ENCODE measurements at regions not wholly inside any gene's neighbourhood (a gene's known extent, or its start where the extent isn't known, plus 50 kb on each side); places are given as distances from the start of the nearest gene placed in this dataset.

DNA sequence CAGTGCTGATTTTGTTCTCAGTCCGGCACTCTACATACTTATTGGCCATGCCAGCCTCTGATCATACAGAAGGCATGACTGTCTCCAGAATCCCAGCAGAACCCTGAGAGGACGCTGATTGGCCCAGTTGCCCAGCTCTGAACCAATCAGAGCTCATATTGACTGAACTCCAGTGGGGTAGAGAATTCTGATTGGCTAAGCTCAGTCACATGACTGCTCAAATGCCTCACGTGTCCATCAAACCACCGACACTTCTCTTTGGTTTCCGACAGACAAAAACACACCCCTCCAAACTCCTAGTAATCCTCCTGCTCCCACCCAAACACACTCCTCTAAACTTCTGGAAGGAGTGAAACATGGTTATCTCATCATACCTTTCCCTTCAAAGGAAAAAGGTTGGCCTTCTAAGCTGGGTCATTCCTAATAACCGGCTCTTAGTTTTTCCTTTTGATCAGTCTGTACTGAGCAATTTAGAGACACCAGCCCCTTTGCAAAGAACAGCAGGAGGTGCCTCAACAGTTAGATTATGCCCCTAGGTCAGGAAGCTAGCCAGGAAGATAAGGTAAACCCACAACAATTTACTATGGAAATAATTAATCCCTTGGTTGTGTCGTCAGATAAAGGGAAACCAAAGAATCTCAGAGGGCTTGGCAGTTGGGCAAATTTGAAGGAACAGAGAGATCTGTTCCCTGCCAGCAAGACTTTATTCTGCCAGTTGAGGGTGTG lies 187.8 kb downstream of the TLE3 start:
- Histone ChIP-seq H3K9ac (ENCODE audit: low read length) (peak overlapping the region; percentile 12), H3K27me3 (ENCODE audit: control insufficient read depth, insufficient read depth, low read length) (peaks cover 7% of the 10 kb centered on the region; the same call in 1 of the 2 replicates), H3K4me1 (ENCODE audit: control insufficient read depth, insufficient read depth, low read length) (peaks cover 37% of the 10 kb centered on the region), H3K27ac (ENCODE audit: low read depth, low read length) (no peak overlapping the region), H3K9me3 (ENCODE audit: control insufficient read depth, insufficient read depth, low read depth, low read length) (no peaks in the 10 kb centered on the region), H3K36me3 (ENCODE audit: control insufficient read depth, insufficient read depth, low read length) (no peaks in the 10 kb centered on the region), H3K4me3 (ENCODE audit: low read depth, low read length) (no peak overlapping the region)

DNA sequence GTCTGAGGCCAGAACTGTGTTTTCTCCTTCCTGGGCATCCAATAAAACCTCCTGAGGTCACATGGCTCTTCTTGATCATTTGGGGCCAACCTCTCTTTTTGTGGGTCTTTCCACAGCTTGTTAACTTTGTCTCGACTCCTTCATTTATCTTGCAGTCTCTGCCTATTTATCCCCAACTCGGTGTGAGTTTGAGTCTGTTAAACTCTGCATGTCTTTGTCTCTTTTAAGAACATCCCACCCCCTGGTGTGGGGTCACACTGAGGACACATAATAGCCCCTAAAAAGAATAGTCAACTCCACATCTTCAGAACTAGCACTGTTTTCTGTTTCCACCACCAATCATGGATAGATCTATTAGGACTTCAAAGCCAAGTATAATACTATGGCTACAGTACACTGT lies 187.2 kb downstream of the TLE3 start:
- Histone ChIP-seq H3K9ac (ENCODE audit: low read length) (peak overlapping the region; percentile 12), H3K36me3 (ENCODE audit: control insufficient read depth, insufficient read depth, low read length) (no peaks in the 10 kb centered on the region), H3K27me3 (ENCODE audit: control insufficient read depth, insufficient read depth, low read length) (peaks cover 7% of the 10 kb centered on the region; the same call in 1 of the 2 replicates), H3K27ac (ENCODE audit: low read depth, low read length) (no peak overlapping the region), H3K9me3 (ENCODE audit: control insufficient read depth, insufficient read depth, low read depth, low read length) (no peaks in the 10 kb centered on the region), H3K4me3 (ENCODE audit: low read depth, low read length) (no peak overlapping the region), H3K4me1 (ENCODE audit: control insufficient read depth, insufficient read depth, low read length) (peaks cover 37% of the 10 kb centered on the region)

DNA sequence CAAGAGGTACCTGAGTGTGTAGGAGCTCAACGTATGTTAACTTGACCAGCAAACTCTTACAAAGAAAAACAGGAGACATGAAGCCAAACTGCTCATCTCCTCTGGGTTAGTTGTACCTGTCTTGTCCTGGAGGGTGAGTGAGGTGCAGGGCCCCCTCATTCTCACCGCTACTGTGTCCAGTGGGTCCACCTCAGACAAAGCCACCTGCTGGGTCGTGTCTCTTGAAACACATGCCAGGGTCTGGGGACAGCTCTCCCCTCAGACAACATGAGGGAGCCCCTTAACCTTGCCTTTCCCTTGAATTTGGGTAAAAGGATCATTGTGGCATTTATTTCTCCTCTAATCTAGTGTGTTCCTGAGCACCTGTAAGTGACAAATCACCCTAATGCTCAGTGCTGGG lies 185.6 kb downstream of the TLE3 start:
- Histone ChIP-seq H3K4me3 (ENCODE audit: low read depth, low read length) (no peak overlapping the region), H3K36me3 (ENCODE audit: control insufficient read depth, insufficient read depth, low read length) (no peaks in the 10 kb centered on the region), H3K27ac (ENCODE audit: low read depth, low read length) (no peak overlapping the region), H3K4me1 (ENCODE audit: control insufficient read depth, insufficient read depth, low read length) (peaks cover 44% of the 10 kb centered on the region), H3K27me3 (ENCODE audit: control insufficient read depth, insufficient read depth, low read length) (peaks cover 7% of the 10 kb centered on the region; the same call in 1 of the 2 replicates), H3K9me3 (ENCODE audit: control insufficient read depth, insufficient read depth, low read depth, low read length) (no peaks in the 10 kb centered on the region), H3K9ac (ENCODE audit: low read length) (no peak overlapping the region)

DNA sequence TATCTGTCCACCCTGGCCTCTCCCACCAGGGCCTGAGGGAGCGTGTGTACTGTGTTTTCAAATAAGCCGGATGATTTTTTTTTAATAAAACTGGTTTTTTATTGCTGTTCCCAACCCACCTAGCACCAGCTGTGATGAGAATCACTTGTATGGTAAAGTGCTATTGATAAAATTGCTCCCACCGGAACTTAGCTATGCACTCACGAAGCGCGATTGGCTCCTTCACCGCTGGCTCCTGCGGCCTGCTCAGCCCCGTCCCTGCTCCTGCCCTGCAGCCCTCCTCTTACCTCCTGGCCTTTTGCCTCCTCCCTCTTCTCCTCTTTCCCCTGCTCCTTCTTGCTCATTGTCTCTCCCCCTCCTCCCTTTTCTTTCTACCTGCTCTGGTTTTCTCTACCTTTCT lies 183.7 kb downstream of the TLE3 start:
- no peak overlapping the region for H3K4me3 ChIP-seq (ENCODE audit: low read depth, low read length)
- no peaks in the 10 kb centered on the region for H3K36me3 ChIP-seq (ENCODE audit: control insufficient read depth, insufficient read depth, low read length)
- H3K27ac ChIP-seq (ENCODE audit: low read depth, low read length): no peak overlapping the region
- peaks cover 44% of the 10 kb centered on the region for H3K4me1 ChIP-seq (ENCODE audit: control insufficient read depth, insufficient read depth, low read length)
- H3K9ac ChIP-seq (ENCODE audit: low read length): no peak overlapping the region
- H3K27me3 ChIP-seq (ENCODE audit: control insufficient read depth, insufficient read depth, low read length): peaks cover 7% of the 10 kb centered on the region; the same call in 1 of the 2 replicates
- no peaks in the 10 kb centered on the region for H3K9me3 ChIP-seq (ENCODE audit: control insufficient read depth, insufficient read depth, low read depth, low read length)

DNA sequence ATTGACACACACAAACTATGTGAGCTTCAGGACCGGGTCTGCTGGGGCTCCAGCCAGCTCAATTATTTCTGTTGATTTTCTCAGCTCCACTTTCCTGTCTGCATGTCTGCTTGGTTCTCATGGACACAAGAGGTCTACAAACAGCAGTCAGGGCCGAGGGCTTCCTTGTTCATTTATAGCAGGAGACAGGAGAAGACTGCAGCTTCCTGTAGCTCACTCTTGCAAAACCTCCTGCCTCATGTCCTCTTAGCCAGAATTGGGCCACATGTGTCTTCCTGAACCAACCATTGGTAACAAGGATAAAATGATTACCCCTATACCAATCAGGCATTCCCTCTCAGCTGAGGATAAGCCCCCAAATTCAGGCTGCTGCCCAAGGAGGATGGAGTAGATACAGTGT lies 182.8 kb downstream of the TLE3 start:
- Histone ChIP-seq H3K36me3 (ENCODE audit: control insufficient read depth, insufficient read depth, low read length) (no peaks in the 10 kb centered on the region), H3K4me3 (ENCODE audit: low read depth, low read length) (no peak overlapping the region), H3K9ac (ENCODE audit: low read length) (no peak overlapping the region), H3K9me3 (ENCODE audit: control insufficient read depth, insufficient read depth, low read depth, low read length) (no peaks in the 10 kb centered on the region), H3K27ac (ENCODE audit: low read depth, low read length) (no peak overlapping the region), H3K27me3 (ENCODE audit: control insufficient read depth, insufficient read depth, low read length) (peaks cover 7% of the 10 kb centered on the region; the same call in 1 of the 2 replicates), H3K4me1 (ENCODE audit: control insufficient read depth, insufficient read depth, low read length) (peaks cover 45% of the 10 kb centered on the region)

DNA sequence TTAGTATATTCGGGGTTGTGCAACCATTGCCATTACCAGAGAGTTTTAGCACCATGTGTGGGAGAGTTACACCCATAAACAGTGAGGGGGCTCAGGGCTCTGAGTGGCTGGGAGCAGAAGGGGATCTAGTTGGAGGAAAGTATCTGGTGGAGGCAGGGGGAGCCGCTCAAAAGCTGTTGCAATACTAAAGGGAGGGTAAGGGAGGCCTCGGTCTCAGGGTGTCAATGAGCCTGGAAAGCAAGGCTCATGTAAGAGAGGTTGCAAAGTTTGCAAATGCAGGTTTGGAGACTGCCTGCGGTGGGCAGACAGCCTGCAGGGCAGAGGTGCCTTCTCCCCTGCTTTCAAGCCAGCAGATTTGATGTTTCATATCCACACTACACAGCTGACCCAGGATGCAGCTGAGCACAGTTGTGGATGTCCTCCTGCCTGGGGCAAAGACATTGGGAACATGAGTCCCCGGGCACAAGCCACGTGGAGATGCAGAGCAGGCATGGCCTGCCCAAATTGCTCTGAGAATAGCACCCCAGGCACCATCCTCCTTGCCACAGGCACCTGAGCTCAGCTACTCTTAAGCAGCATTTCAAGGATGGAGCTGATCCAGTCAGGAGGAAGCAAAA lies 181.4 kb downstream of the TLE3 start:
- H3K36me3 ChIP-seq (ENCODE audit: control insufficient read depth, insufficient read depth, low read length): no peaks in the 10 kb centered on the region
- H3K27me3 ChIP-seq (ENCODE audit: control insufficient read depth, insufficient read depth, low read length): peaks cover 7% of the 10 kb centered on the region; the same call in 1 of the 2 replicates
- H3K4me3 ChIP-seq (ENCODE audit: low read depth, low read length): no peak overlapping the region
- H3K9ac ChIP-seq (ENCODE audit: low read length): no peak overlapping the region
- no peaks in the 10 kb centered on the region for H3K9me3 ChIP-seq (ENCODE audit: control insufficient read depth, insufficient read depth, low read depth, low read length)
- H3K27ac ChIP-seq (ENCODE audit: low read depth, low read length): no peak overlapping the region
- H3K4me1 ChIP-seq (ENCODE audit: control insufficient read depth, insufficient read depth, low read length): peaks cover 36% of the 10 kb centered on the region

DNA sequence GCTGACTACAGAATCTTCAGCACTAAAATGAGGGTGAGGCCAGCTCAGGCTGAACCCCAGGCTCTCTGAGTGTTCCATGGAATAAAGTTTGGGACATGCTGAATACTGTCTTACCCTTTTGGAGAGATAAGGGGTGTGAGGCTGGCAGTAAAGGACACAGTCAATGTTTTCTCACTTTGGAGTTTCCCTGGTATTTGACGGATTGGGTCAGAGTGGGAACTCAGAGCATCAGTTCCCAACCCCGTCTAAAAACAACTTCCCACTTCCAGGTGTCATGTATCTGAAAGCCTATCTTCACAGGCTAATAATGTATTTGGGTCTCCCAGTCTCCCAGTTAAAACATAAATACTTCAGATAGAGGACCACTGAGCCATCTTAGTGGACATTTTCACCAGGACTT lies 180.7 kb downstream of the TLE3 start:
- no peaks in the 10 kb centered on the region for H3K9me3 ChIP-seq (ENCODE audit: control insufficient read depth, insufficient read depth, low read depth, low read length)
- H3K9ac ChIP-seq (ENCODE audit: low read length): no peak overlapping the region
- no peak overlapping the region for H3K27ac ChIP-seq (ENCODE audit: low read depth, low read length)
- H3K36me3 ChIP-seq (ENCODE audit: control insufficient read depth, insufficient read depth, low read length): no peaks in the 10 kb centered on the region
- no peak overlapping the region for H3K4me3 ChIP-seq (ENCODE audit: low read depth, low read length)
- peaks cover 34% of the 10 kb centered on the region for H3K4me1 ChIP-seq (ENCODE audit: control insufficient read depth, insufficient read depth, low read length)
- peaks cover 6% of the 10 kb centered on the region; the same call in 1 of the 2 replicates for H3K27me3 ChIP-seq (ENCODE audit: control insufficient read depth, insufficient read depth, low read length)

DNA sequence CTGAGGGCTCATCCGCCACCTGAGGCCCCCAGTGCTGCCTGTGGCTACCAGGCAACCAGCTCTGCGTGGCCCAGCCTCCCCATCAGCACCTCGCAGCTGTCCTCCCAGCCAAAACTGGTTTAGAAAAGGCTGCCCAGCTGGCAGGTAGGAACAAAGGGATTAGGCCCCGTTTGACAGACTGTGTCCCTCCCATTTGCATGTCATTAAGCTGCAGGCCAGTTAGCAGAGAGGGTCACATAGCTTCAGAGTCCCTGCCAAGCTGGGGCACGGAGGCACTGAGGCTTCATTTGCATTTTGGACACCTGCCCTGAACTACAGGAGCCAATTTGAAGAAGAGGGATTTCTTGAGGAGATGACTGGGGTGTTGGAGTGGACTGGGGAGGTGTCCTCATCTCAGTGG lies 177.9 kb downstream of the TLE3 start:
- no peaks in the 10 kb centered on the region for H3K27me3 ChIP-seq (ENCODE audit: control insufficient read depth, insufficient read depth, low read length)
- peaks cover 17% of the 10 kb centered on the region for H3K4me1 ChIP-seq (ENCODE audit: control insufficient read depth, insufficient read depth, low read length)
- no peaks in the 10 kb centered on the region for H3K36me3 ChIP-seq (ENCODE audit: control insufficient read depth, insufficient read depth, low read length)
- no peak overlapping the region for H3K4me3 ChIP-seq (ENCODE audit: low read depth, low read length)
- no peak overlapping the region for H3K9ac ChIP-seq (ENCODE audit: low read length)
- peaks cover 11% of the 10 kb centered on the region for H3K9me3 ChIP-seq (ENCODE audit: control insufficient read depth, insufficient read depth, low read depth, low read length)
- H3K27ac ChIP-seq (ENCODE audit: low read depth, low read length): no peak overlapping the region

DNA sequence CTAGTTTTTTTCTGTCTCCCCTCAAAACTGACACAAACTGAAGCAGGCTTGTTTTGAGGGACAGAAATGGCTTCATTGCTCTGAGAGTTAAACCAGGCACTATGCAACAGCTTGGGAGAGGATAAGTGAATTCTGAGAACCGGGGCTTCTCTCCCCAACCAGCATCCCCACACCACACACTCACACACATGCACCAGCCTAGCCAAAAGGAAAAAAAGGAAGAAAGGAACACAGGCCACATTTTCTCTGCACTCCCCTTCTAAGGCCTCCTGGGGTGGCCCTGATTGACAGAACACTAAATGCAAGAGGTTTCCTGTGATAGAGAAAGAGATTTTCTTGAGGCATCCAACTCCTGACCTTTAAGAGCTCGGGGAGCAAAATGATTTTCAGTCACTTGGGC lies 177.5 kb downstream of the TLE3 start:
- H3K27ac ChIP-seq (ENCODE audit: low read depth, low read length): no peak overlapping the region
- no peak overlapping the region for H3K4me3 ChIP-seq (ENCODE audit: low read depth, low read length)
- H3K9me3 ChIP-seq (ENCODE audit: control insufficient read depth, insufficient read depth, low read depth, low read length): peaks cover 15% of the 10 kb centered on the region
- H3K27me3 ChIP-seq (ENCODE audit: control insufficient read depth, insufficient read depth, low read length): no peaks in the 10 kb centered on the region
- H3K9ac ChIP-seq (ENCODE audit: low read length): no peak overlapping the region
- H3K36me3 ChIP-seq (ENCODE audit: control insufficient read depth, insufficient read depth, low read length): no peaks in the 10 kb centered on the region
- H3K4me1 ChIP-seq (ENCODE audit: control insufficient read depth, insufficient read depth, low read length): peaks cover 17% of the 10 kb centered on the region

DNA sequence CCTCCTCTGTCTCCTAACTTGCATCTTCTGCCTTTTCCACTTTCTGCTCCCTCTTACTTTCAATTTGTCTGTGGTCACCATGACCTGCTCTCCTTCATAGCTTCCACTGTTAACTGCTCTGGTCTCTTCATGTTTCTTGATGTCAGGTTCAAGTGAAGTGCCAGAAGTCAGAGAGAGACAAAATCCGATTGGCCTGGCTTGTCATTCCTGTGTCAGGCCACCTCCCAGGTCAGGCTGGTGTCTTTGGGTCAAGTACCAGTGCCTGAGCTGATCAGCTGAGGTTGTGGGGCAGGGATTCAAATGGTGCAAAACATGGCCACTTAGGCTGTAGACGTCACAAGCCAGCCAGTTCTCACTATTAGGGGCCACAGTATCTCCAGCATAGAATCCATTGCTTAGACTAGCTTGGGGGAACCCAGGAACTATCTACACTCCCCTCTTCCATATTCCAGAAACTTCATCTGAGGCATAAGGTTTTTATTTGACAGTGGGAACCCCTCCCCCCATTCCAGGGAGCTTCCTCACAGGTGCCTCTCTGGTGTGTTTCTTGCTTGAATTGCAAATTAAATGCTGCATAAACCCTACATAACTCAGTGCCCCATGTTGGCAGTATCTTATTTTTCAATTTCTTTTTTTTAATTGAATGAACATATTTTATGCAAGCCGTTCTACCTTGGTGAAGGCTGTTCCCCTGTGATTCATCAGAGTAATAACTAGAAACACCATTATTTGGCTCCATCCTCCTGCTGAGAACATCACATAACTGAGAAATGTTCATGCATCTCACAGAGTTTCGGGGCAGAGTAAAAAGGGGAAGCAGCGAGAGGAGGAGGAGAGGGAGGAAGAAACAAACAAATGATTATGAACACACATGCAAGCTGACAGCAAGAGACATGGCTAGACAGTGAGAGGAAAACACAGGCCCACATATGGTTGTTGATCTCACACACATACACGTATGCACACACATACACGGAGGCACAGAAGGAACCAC lies 175.8 kb downstream of the TLE3 start:
- Histone ChIP-seq H3K9me3 (ENCODE audit: control insufficient read depth, insufficient read depth, low read depth, low read length) (peaks cover 29% of the 10 kb centered on the region), H3K9ac (ENCODE audit: low read length) (no peak overlapping the region), H3K4me1 (ENCODE audit: control insufficient read depth, insufficient read depth, low read length) (peaks cover 11% of the 10 kb centered on the region), H3K27ac (ENCODE audit: low read depth, low read length) (no peak overlapping the region), H3K4me3 (ENCODE audit: low read depth, low read length) (no peak overlapping the region), H3K36me3 (ENCODE audit: control insufficient read depth, insufficient read depth, low read length) (no peaks in the 10 kb centered on the region), H3K27me3 (ENCODE audit: control insufficient read depth, insufficient read depth, low read length) (no peaks in the 10 kb centered on the region)

All from HUES6 (cell line).